Psoas muscle (tissue), 7 donors: ENCODE measurements at regions not wholly inside any gene's neighbourhood (a gene's known extent, or its start where the extent isn't known, plus 50 kb on each side); places are given as distances from the start of the nearest gene placed in this dataset.

Experiments used
- ATAC-seq, 4 donors: fragments of 200-7000 bp; cut with Tn5 transposase; one replicate each; pipeline ENCODE4 v1.9.1; 2020; ENCODE audit warnings: moderate library complexity in 3 of 4, mild to moderate bottlenecking in 2 of 4
- DNase-seq, 2 donors: peaks; one replicate each; pipeline ENCODE4 v3.0.0-alpha.2; 2020
- H3K27ac ChIP-seq: fragments of 200-600 bp; one replicate; pipeline ENCODE4 v1.8.0; 2022
- H3K27me3 ChIP-seq, 3 donors: fragments of 200-600 bp in 1 of 3; one replicate each; pipeline versions ENCODE4 v1.6.1 to v1.8.0; 2013 to 2022; ENCODE audit warnings: low read length in 2 of 3, mild to moderate bottlenecking in 2 of 3, moderate library complexity in 1 of 3; ENCODE audit not compliant: insufficient read depth in 3 of 3
- H3K36me3 ChIP-seq, 2 donors: fragments of 200-600 bp in 1 of 2; one replicate each; pipeline versions ENCODE4 v1.6.1 to v1.8.0; 2013 to 2022; ENCODE audit warnings: low read depth in 1 of 2, mild to moderate bottlenecking in 1 of 2, moderate library complexity in 1 of 2; ENCODE audit not compliant: insufficient read depth in 1 of 2
- H3K4me1 ChIP-seq: fragments of 200-600 bp; one replicate; pipeline ENCODE4 v1.8.0; 2022
- H3K4me3 ChIP-seq: fragments of 200-600 bp; one replicate; pipeline ENCODE4 v1.8.0; 2022; ENCODE audit warnings: mild to moderate bottlenecking
- H3K9me3 ChIP-seq: fragments of 200-600 bp; one replicate; pipeline ENCODE4 v1.8.0; 2022
- WGBS, 3 donors: extraction: QIAGEN DNeasy Blood & Tissue Kit; methylation state at CpG; one replicate each; pipeline versions ENCODE4 v1.1.6 to v1.1.7; 2013; 5-methylcytosine and 5-hydroxymethylcytosine counted together
- intact Hi-C, 2 donors: fragments of 100-400 bp; cut with DNase I; formaldehyde crosslinking; loops; one replicate each; pipeline versions ENCODE4 v1.11.0 to v1.14.2; 2022
- TF ChIP-seq, protein P1 (sequence below): fragments of 200-600 bp; IDR thresholded peaks from one replicate; pipeline ENCODE4 v1.8.0; 2022; ENCODE audit warnings: antibody characterized with exemption
- donor health status: healthy with polysubstance abuse.
- donor health status: DM: no; HTN: no; CAD: no; lungs with moderate emphysema.
- donor health status: Bipolar disorder and iron deficiency.
- donor health status: healthy.
- donor health status: DM: yes; HTN: yes; CAD: no.
- donor health status: DM: no; HTN: no; CAD: no.
- donor health status: DM: yes; HTN: yes; CAD: no.

DNA sequence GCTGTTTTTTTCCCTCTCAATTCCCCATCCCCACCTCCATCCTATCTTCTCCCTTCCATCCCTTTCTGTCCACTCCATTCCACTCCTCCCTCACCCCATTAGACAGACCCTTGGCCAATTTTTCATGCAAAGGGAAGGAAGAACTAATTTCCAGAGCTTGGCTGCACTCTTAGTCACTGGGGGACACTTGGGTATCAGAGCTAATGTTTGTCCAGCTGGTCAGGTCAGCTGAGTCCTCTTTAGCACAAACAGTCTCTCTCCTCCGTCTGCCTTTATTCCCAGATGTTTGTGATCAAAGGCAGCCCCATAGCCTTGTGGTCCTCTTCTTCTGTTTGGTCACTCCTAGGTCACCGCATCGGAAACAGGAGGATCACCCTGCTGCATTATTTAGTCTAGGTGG, 148.5 kb downstream of the NMUR2 start:
- WGBS, 3 donors, result 53 to 56% (median 53%) methylated on average over 3 of the region's 3 CpGs
- ATAC-seq, result no peak

DNA sequence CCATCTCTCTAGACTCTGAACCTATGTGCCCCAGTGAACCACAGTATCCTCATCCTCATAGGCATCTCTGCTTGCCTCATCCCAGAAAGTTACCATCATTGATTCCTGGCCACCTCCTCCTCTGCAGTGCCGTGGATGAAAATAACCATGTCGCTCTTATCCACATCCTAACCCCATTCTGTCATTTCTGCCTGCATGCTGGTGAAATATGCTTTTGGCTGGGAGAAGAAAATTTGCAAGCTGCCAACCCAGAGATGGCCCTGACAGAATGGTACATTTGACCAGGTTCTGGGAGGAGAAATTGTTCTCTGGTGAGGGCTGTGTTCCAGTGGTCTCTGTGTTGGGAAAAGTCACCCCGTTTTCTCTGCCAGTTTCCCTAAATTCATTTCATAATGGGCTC, 149.7 kb downstream of the NMUR2 start:
- Histone ChIP-seq H3K4me1 (no peaks in the 10 kb centered on the region), H3K4me3 (no peak overlapping the region), H3K27ac (no peak overlapping the region), H3K9me3 (no peaks in the 10 kb centered on the region), H3K36me3 (no peaks in the 10 kb centered on the region), H3K27me3 (no peaks in the 10 kb centered on the region)
- TF ChIP-seq, protein P1, sequence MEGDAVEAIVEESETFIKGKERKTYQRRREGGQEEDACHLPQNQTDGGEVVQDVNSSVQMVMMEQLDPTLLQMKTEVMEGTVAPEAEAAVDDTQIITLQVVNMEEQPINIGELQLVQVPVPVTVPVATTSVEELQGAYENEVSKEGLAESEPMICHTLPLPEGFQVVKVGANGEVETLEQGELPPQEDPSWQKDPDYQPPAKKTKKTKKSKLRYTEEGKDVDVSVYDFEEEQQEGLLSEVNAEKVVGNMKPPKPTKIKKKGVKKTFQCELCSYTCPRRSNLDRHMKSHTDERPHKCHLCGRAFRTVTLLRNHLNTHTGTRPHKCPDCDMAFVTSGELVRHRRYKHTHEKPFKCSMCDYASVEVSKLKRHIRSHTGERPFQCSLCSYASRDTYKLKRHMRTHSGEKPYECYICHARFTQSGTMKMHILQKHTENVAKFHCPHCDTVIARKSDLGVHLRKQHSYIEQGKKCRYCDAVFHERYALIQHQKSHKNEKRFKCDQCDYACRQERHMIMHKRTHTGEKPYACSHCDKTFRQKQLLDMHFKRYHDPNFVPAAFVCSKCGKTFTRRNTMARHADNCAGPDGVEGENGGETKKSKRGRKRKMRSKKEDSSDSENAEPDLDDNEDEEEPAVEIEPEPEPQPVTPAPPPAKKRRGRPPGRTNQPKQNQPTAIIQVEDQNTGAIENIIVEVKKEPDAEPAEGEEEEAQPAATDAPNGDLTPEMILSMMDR, result no peak
- no peak for ATAC-seq
- DNase-seq, result no peak
- intact Hi-C loops, result no loop called here
- WGBS, 3 donors, result 40 to 73% (median 58%) methylated on average over 3 of the region's 3 CpGs

More for the DNA sequence above, 148.5 kb downstream of the NMUR2 start:
- DNase-seq, result no peak
- Histone ChIP-seq H3K9me3 (no peaks in the 10 kb centered on the region), H3K4me1 (no peaks in the 10 kb centered on the region), H3K4me3 (no peak overlapping the region), H3K36me3 (no peaks in the 10 kb centered on the region), H3K27me3 (no peaks in the 10 kb centered on the region), H3K27ac (no peak overlapping the region)
- intact Hi-C loops, result no loop called here
- TF ChIP-seq, protein P1, result no peak

- WGBS, 3 donors, result 70 to 81% (median 70%) methylated on average over 2 of the region's 2 CpGs
- Histone ChIP-seq H3K27me3 (no peaks in the 10 kb centered on the region), H3K4me3 (no peak overlapping the region), H3K27ac (no peak overlapping the region), H3K36me3 (no peaks in the 10 kb centered on the region), H3K9me3 (no peaks in the 10 kb centered on the region), H3K4me1 (no peaks in the 10 kb centered on the region)
- no peak for DNase-seq
- intact Hi-C loops, result no loop called here
- ATAC-seq, result no peak
- TF ChIP-seq, protein P1, result no peak
Measured at GRCh38 chr5:152247850-152248385, 157.2 kb downstream of the NMUR2 start.

- Histone ChIP-seq H3K4me1 (no peaks in the 10 kb centered on the region), H3K27me3 (no peaks in the 10 kb centered on the region), H3K36me3 (no peaks in the 10 kb centered on the region), H3K27ac (no peak overlapping the region), H3K9me3 (no peaks in the 10 kb centered on the region), H3K4me3 (no peak overlapping the region)
- TF ChIP-seq, protein P1, result no peak
- no peak for ATAC-seq
- 14 to 22% (median 19%) methylated on average over 5 of the region's 5 CpGs for WGBS, 3 donors
- DNase-seq, result no peak
- intact Hi-C loops, result no loop called here
Measured at GRCh38 chr5:152246401-152246800, 158.7 kb downstream of the NMUR2 start.

DNA sequence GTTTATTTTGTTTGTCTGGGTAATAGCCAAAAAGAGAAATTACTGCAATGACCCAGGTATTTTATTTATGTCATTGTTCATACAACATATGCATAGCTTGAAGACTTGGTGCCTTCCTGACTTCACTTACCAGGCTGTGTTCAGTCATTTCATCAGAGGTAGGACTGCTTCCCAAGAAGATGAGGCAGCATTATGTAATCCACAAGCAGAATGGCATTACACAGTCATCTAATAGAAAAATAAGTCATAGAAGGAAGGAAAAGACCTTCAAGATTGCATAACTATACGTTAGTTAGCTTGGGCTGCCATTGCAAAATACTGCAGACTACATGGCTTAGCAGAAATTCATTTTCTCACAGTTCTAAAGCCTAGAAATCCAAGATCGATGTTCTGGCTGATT, 167.5 kb downstream of the NMUR2 start:
- no peak for DNase-seq
- no peak for ATAC-seq
- no peaks in the 10 kb centered on the region for H3K27me3 ChIP-seq
- H3K36me3 ChIP-seq, result no peaks in the 10 kb centered on the region
- no peaks in the 10 kb centered on the region for H3K9me3 ChIP-seq
- H3K4me3 ChIP-seq, result no peak overlapping the region
- TF ChIP-seq, protein P1, result no peak
- no peaks in the 10 kb centered on the region for H3K4me1 ChIP-seq
- no peak overlapping the region for H3K27ac ChIP-seq
- intact Hi-C loops, result no loop called here
- 55 to 59% (median 56%) methylated on average over 2 of the region's 2 CpGs for WGBS, 3 donors
